Esophagus squamous epithelium (tissue), 4 donors: ENCODE measurements at regions not wholly inside any gene's neighbourhood (a gene's known extent, or its start where the extent isn't known, plus 50 kb on each side); places are given as distances from the start of the nearest gene placed in this dataset.
"Not testable (repeated sequence)": the region's sequence is repeated elsewhere in the genome, so short reads cannot be mapped to it uniquely, and the experiment has no call there.

Source experiments
- POLR2A ChIP-seq, 4 donors: fragments of 450-650 bp; IDR thresholded peaks; one replicate each; pipeline ENCODE4 v1.6.1; 2017; ENCODE audit warnings: antibody characterized with exemption in 4 of 4, mild to moderate bottlenecking in 4 of 4, moderate library complexity in 3 of 4
- TF ChIP-seq, protein P1 (sequence below), 6 experiments: fragments of 450-650 bp in 4 of 6; fragments of 200-600 bp in 2 of 6; sonication (generic) in 2 of 6; IDR thresholded peaks; one replicate each; pipeline ENCODE4 v1.5.1; 2016 to 2019; ENCODE audit warnings: antibody characterized with exemption in 6 of 6, mild to moderate bottlenecking in 4 of 6, moderate library complexity in 4 of 6

DNA sequence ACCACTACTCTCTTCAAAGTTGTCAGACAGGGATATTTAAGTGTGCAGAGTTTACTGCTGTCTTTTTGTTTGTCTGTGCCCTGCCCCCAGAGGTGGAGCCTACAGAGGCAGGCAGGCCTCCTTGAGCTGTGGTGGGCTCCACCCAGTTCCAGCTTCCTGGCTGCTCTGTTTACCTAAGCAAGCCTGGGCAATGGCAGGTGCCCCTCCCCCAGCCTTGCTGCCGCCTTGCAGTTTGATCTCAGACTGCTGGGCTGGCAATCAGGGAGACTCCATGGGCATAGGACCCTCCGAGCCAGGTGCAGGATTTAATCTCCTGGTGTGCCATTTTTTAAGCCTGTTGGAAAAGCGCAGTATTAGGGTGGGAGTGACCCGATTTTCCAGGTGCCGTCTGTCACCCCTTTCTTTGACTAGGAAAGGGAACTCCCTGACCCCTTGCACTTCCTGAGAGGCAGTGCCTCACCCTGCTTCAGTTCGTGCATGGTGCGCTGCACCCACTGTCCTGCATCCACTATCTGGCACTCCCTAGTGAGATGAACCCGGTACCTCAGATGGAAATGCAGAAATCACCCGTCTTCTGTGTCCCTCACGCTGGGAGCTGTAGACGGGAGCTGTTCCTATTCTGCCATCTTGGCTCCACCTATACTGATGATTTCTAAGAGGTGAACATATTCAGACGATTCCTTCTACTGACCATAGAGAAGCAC is 167.6 kb downstream of the CXXC4 start:
- TF ChIP-seq POLR2A (IDR thresholded peaks at IDR 0.05) = not testable (repeated sequence)
- TF ChIP-seq, protein P1, sequence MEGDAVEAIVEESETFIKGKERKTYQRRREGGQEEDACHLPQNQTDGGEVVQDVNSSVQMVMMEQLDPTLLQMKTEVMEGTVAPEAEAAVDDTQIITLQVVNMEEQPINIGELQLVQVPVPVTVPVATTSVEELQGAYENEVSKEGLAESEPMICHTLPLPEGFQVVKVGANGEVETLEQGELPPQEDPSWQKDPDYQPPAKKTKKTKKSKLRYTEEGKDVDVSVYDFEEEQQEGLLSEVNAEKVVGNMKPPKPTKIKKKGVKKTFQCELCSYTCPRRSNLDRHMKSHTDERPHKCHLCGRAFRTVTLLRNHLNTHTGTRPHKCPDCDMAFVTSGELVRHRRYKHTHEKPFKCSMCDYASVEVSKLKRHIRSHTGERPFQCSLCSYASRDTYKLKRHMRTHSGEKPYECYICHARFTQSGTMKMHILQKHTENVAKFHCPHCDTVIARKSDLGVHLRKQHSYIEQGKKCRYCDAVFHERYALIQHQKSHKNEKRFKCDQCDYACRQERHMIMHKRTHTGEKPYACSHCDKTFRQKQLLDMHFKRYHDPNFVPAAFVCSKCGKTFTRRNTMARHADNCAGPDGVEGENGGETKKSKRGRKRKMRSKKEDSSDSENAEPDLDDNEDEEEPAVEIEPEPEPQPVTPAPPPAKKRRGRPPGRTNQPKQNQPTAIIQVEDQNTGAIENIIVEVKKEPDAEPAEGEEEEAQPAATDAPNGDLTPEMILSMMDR (IDR thresholded peaks at IDR 0.05) = not testable (repeated sequence)
